NCI-H524 (cell line): ENCODE measurements at regions not wholly inside any gene's neighbourhood (a gene's known extent, or its start where the extent isn't known, plus 50 kb on each side); places are given as distances from the start of the nearest gene placed in this dataset.

Experiments used
- DNase-seq, 2 experiments: peaks; one replicate each; lab custom pipeline; 2025; lab: John Stamatoyannopoulos, UW

DNA sequence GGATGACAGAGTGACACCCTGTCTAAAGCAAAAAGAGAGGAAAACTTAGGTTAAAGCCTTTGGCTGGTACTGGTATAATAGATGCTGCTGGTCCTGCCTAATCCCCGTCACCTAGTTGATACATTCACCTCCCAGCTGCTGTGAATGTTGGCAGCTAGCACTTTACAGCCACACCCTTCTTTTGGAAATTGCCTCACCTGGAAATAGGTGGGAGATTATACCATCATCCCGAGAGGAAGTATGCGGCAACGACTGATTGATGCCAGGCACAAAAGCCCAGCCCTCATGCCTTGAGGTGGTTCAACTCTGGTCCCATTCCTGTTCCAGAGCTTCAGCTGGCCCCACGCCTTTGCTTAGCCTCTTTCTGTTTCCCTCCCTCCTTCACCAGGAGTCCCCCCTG is 53.2 kb upstream of the SIAH1 start:
- no peak for DNase-seq

DNA sequence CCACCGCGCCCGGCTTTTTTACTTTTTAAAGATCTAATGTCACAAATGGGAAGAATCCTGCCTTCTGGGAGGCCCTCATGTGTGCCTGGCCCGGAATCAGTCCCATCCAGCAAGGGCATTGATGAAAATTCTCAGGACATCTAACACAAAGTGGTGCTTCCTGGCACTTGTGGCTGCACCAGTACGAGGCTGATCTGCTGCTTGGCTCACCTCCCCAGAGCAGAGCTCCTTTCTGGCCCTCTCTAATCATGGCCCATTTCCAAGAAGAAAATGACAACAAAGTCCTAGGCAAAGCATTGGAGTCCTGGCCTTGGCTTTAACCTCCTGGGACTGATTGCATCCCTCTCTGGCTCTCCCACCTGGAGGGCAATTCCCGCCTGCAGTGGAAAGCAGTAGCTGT is 50.7 kb upstream of the SIAH1 start:
- peak in 1 of 2 experiments; percentile 4 for DNase-seq

DNA sequence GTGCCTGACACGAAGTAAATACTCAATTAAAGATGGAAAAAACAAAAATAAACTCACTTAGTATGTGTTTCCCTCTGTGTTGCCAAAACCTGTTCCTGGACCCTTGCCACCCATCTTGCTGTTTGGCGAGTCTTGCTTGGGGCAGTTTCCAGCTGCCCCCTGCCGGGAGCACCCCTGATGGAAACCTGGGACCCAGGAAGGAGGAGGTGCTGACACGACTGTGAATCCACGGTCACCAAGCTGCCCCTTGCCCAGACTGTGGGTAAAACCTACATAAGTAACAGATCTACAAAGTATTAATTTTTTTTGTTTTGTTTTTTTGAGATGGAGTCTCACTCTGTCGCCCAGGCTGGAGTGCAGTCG is 50.1 kb upstream of the SIAH1 start:
- no peak for DNase-seq
